H1 (cell line): ENCODE measurements at regions not wholly inside any gene's neighbourhood (a gene's known extent, or its start where the extent isn't known, plus 50 kb on each side); places are given as distances from the start of the nearest gene placed in this dataset.

Experiments used
- CTCF ChIP-seq, 3 experiments: IDR thresholded peaks; 1 replicate in 2 of 3; 2 replicates in 1 of 3; pipeline versions ENCODE4 v1.5.1 to v1.6.1; 2011; ENCODE audit warnings: low read length in 3 of 3, mild to moderate bottlenecking in 3 of 3, inconsistent platforms in 2 of 3, low read depth in 1 of 3, moderate library complexity in 1 of 3; ENCODE audit not compliant: insufficient read depth in 1 of 3; ENCODE audit errors: control extremely low read depth in 1 of 3
- EZH2 ChIP-seq: fragments of 200-600 bp; sonication (generic); IDR thresholded peaks from 2 replicates; pipeline ENCODE4 v1.7.1; 2012; ENCODE audit warnings: low read depth, mild to moderate bottlenecking, moderate library complexity, low read length, inconsistent platforms; ENCODE audit not compliant: severe bottlenecking
- JUN ChIP-seq: IDR thresholded peaks from 2 replicates; pipeline ENCODE4 v1.6.1; 2011; ENCODE audit warnings: low read depth, mild to moderate bottlenecking, improper control_type of control experiment, low read length
- JUND ChIP-seq: IDR thresholded peaks from 2 replicates; pipeline ENCODE4 v1.6.1; 2011; ENCODE audit warnings: mild to moderate bottlenecking, improper control_type of control experiment, low read length
- SRF ChIP-seq: IDR thresholded peaks from 2 replicates; pipeline ENCODE4 v1.6.1; 2011; ENCODE audit warnings: mild to moderate bottlenecking, low read depth, low read length, moderate library complexity

GRCh38 chr5:33088176-33088575 lies 352.6 kb upstream of the TARS1 start:
- no peak for TF ChIP-seq JUN
- TF ChIP-seq EZH2: no peak
- no peak for TF ChIP-seq JUND
- TF ChIP-seq SRF: no peak
- no peak for TF ChIP-seq CTCF (IDR thresholded peaks at IDR 0.05; ENCODE audit: control extremely low read depth in 1 of 3, insufficient read depth in 1 of 3, low read depth in 1 of 3, low read length in 3 of 3)
